ENCODE measurements at regions not wholly inside any gene's neighbourhood (a gene's known extent, or its start where the extent isn't known, plus 50 kb on each side); places are given as distances from the start of the nearest gene placed in this dataset.
"Not testable (repeated sequence)": the region's sequence is repeated elsewhere in the genome, so short reads cannot be mapped to it uniquely, and the experiment has no call there.

- H3K4me3 ChIP-seq (ENCODE audit: low read depth, low read length); DNase-seq (ENCODE audit: low read depth): not testable (repeated sequence)
These were observed 382.6 kb upstream of the TGIF2LX start for GRCh38 chrX:89539150-89539549.

DNA sequence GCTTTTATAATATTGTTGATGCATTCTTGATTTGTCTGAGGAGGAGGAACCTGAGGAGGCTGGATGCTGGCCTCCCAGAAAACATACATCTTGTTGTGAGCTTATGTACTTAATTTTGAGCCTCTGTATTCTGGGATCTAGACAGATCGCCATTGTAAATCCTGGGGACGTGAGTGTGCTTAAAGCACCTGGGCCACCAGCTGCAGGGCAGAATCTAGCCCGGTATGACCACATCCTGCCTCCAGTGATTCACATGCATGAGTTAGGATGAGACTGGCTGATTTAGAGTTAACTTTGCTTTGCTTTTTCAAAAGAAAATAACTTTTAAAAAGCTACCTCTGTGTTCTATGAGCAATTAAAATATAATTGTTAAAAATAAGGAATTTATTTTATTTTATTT lies 364.6 kb upstream of the TGIF2LX start:
- DNase-seq (ENCODE audit: low read depth); H3K4me3 ChIP-seq (ENCODE audit: low read depth, low read length): not testable (repeated sequence)

- not testable (repeated sequence) for DNase-seq (ENCODE audit: low read depth); H3K4me3 ChIP-seq (ENCODE audit: low read depth, low read length)
These were observed 359.6 kb upstream of the TGIF2LX start for GRCh38 chrX:89562079-89562478.

GRCh38 chrX:89563107-89563506 lies 358.6 kb upstream of the TGIF2LX start:
- H3K4me3 ChIP-seq (ENCODE audit: low read depth, low read length); DNase-seq (ENCODE audit: low read depth): not testable (repeated sequence)

DNA sequence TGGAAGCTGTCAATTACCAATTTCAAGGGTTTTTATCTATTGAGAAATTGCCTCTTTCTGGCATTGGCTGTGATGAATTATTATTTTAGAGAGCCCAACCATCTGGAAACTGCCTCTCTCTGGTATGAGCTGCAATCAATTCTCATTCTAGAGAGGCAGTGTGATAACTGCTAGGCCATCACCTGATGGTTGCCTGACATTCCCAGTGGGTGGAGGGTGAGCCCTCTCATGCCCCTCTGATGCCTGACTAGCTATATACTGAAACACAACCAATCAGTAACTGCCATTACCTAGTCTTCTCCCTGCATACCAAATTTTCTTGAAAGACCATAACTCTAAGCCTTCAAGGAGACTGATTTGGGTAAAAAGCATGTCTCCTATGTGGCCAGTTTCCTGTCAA lies 353.9 kb upstream of the TGIF2LX start:
- not testable (repeated sequence) for DNase-seq (ENCODE audit: low read depth); H3K4me3 ChIP-seq (ENCODE audit: low read depth, low read length)

GRCh38 chrX:89581868-89582267 lies 339.8 kb upstream of the TGIF2LX start:
- H3K4me3 ChIP-seq (ENCODE audit: low read depth, low read length); DNase-seq (ENCODE audit: low read depth): not testable (repeated sequence)

GRCh38 chrX:89631858-89632257 lies 289.9 kb upstream of the TGIF2LX start:
- H3K4me3 ChIP-seq (ENCODE audit: low read depth, low read length); DNase-seq (ENCODE audit: low read depth): not testable (repeated sequence)

DNA sequence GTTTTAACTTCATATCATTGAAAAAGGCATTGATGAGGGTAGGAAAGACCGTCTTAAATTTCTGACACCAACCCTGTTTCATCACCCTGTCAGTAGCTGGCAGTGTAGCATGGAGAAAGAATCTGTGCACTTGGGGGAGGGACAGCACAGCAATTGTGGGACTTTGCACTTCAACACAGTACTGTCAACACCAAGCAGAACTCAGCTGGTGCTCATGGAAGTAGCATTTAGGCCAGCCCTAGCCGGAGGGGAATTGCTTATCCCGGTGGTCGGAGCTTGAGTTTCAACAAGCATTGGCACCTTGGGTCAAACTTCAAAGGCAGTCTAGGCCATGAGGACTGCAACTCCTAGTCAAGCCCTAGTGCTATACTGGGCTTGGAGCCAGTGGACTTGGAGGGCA lies 285.8 kb upstream of the TGIF2LX start:
- not testable (repeated sequence) for DNase-seq (ENCODE audit: low read depth); H3K4me3 ChIP-seq (ENCODE audit: low read depth, low read length)

DNA sequence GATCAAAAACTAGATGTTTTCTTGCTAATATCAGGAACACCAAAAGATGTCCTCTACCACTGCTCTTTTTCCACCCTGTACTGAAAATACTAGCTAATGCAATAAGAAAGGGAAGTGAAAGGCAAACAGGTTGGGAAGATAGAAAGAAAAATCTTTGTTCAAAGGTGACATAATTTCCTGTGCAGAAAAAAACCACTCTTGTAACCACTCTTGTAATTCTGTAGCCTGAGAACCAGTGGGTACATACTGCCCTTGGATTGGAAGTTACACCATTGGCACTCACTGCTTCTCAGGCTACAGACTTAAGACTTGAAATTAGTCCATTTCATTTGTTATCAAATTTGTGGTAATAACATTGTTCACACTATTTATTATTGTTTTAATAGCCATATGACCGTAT lies 263.0 kb upstream of the TGIF2LX start:
- not testable (repeated sequence) for H3K4me3 ChIP-seq (ENCODE audit: low read depth, low read length); DNase-seq (ENCODE audit: low read depth)

GRCh38 chrX:89706481-89706880 lies 215.2 kb upstream of the TGIF2LX start:
- not testable (repeated sequence) for H3K4me3 ChIP-seq (ENCODE audit: low read depth, low read length); DNase-seq (ENCODE audit: low read depth)

- not testable (repeated sequence) for DNase-seq (ENCODE audit: low read depth); H3K4me3 ChIP-seq (ENCODE audit: low read depth, low read length)
These were observed 214.3 kb upstream of the TGIF2LX start for GRCh38 chrX:89707363-89707927.

- not testable (repeated sequence) for DNase-seq (ENCODE audit: low read depth); H3K4me3 ChIP-seq (ENCODE audit: low read depth, low read length)
These were observed 187.3 kb upstream of the TGIF2LX start for GRCh38 chrX:89734367-89734766.

DNA sequence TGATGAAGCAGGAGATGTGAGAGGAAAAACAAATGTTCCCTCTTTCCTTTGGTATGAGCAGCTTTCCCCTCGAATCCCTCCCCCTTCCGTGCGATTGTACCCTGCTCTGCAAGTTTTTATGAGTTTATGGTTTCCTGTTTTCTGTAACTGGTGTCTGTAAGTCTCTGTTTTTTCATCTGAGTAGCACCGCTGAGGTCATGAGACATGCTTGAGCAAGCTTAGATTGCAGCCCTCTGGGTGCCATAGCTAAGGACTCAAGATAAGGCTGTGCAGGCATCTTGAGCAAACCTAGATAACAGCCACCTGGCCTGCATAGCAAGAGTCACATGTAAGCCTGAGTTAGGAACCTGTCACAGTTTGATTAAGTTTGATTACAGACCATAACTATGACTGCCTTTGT lies 165.2 kb upstream of the TGIF2LX start:
- H3K4me3 ChIP-seq (ENCODE audit: low read depth, low read length); DNase-seq (ENCODE audit: low read depth): not testable (repeated sequence)

- TF ChIP-seq, protein P1, sequence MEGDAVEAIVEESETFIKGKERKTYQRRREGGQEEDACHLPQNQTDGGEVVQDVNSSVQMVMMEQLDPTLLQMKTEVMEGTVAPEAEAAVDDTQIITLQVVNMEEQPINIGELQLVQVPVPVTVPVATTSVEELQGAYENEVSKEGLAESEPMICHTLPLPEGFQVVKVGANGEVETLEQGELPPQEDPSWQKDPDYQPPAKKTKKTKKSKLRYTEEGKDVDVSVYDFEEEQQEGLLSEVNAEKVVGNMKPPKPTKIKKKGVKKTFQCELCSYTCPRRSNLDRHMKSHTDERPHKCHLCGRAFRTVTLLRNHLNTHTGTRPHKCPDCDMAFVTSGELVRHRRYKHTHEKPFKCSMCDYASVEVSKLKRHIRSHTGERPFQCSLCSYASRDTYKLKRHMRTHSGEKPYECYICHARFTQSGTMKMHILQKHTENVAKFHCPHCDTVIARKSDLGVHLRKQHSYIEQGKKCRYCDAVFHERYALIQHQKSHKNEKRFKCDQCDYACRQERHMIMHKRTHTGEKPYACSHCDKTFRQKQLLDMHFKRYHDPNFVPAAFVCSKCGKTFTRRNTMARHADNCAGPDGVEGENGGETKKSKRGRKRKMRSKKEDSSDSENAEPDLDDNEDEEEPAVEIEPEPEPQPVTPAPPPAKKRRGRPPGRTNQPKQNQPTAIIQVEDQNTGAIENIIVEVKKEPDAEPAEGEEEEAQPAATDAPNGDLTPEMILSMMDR (IDR thresholded peaks at IDR 0.05; ENCODE audit: insufficient read depth, low read depth, low read length): peak; percentile 30
- not testable (repeated sequence) for H3K4me3 ChIP-seq (ENCODE audit: low read depth, low read length)
- DNase-seq (ENCODE audit: low read depth): peak; percentile 0
These were observed 163.9 kb upstream of the TGIF2LX start for GRCh38 chrX:89757767-89758166.

DNA sequence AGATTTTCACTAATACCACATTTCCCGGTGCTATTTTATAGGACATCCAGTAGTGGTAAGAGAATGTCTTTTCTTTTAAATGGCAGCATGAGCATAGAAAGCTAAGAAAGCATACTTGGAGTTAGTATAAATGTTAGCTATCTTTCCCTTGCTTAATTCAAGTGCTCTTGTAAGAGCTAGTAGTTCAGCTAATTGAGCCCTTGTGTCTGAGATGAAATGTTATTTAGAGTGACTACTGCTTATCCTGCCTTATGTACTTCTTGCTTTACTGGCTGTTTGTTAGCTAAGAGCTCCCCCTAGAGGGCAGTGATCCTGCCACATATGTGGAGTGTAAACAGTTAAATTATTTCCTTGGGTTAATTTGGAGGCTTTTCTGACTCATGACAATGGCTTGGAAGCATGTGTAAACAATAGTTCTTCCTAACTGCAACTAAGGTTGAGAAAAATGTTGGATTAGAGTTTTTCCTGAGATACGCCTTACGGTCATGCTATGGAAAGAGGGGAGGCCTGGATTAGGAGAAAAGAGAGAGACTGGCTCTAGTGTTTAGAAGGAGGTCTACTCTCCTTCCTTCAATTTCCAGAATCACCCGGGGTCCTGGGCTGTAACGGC lies 162.5 kb upstream of the TGIF2LX start:
- not testable (repeated sequence) for H3K4me3 ChIP-seq (ENCODE audit: low read depth, low read length); DNase-seq (ENCODE audit: low read depth)

- not testable (repeated sequence) for DNase-seq (ENCODE audit: low read depth); H3K4me3 ChIP-seq (ENCODE audit: low read depth, low read length)
These were observed 150.1 kb upstream of the TGIF2LX start for GRCh38 chrX:89771639-89772038.

DNA sequence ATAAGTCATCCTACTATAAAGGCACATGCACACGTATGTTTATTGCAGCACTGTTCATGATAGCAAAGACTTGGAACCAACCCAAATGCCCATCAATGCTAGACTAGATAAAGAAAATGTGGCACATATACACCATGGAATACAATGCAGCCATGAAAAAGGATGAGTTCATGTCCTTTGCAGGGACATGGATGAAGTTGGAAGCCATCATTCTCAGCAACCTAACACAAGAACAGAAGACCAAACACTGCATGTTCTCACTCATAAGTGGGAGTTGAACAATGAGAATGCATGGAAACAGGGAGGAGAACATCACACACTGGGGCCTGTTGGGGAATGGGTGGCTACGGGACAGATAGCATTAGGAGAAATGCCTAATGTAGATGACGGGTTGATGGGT lies 110.3 kb upstream of the TGIF2LX start:
- DNase-seq (ENCODE audit: low read depth); H3K4me3 ChIP-seq (ENCODE audit: low read depth, low read length): not testable (repeated sequence)

DNA sequence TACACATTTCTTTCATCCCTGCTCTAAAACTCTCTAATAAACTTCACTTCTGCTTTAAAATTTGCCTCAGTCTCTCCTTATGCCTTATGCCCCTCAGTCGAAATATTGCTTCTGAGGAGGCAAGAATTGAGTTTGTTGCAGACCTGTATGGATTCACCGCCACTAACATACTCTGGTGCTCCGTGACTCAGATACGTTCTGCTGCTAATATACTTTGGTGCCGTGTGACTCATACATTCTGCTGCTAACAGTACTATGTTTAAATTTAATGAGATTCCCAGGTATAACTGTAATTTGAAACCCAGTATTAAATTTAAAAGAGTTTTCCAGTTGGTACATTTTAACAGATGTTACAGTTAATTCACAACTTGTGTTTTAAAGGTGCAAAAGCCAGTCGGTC lies 82.0 kb upstream of the TGIF2LX start:
- not testable (repeated sequence) for DNase-seq (ENCODE audit: low read depth); H3K4me3 ChIP-seq (ENCODE audit: low read depth, low read length)

DNA sequence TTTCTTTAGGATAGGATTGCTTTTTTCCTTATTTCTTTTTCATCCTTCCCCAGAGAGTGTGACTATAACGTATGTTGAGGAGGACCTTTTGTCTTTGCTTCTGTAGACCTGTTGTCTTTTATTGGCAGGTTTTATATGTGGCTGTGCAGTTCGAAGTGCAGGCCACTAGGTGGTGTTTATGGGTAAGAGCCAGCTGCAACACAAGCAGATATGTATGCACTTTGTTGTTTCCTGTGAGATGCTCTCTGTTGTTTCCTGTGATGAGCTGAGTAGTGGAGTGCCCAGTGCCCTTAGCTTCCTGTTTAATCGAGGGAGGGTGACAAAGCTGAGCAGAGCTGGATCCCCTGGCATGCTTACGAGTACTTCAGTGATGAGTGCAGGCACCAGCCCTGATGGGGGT lies 50.0 kb upstream of the TGIF2LX start:
- not testable (repeated sequence) for DNase-seq (ENCODE audit: low read depth); H3K4me3 ChIP-seq (ENCODE audit: low read depth, low read length)
